WTC11 (cell line): ENCODE measurements at regions not wholly inside any gene's neighbourhood (a gene's known extent, or its start where the extent isn't known, plus 50 kb on each side); places are given as distances from the start of the nearest gene placed in this dataset.
"Not testable (repeated sequence)": the region's sequence is repeated elsewhere in the genome, so short reads cannot be mapped to it uniquely, and the experiment has no call there.

Source experiments
- ATAC-seq: fragments of 200-7000 bp; cut with Tn5 transposase; 2 replicates; pipeline ENCODE4 v1.10.0; 2021; ENCODE audit warnings: mild to moderate bottlenecking, moderate library complexity
- CTCF ChIA-PET: fragments of 300-600 bp; sonication (Branson Sonifier 250); formaldehyde crosslinking; loops from one replicate; lab custom pipeline; 2021; ENCODE audit warnings: antibody characterized with exemption; lab: Charles Lee
- POLR2A ChIA-PET: fragments of 350-600 bp; sonication (Branson Sonifier 250); formaldehyde crosslinking; loops from one replicate; lab custom pipeline; 2021; ENCODE audit warnings: antibody characterized with exemption; lab: Charles Lee
- DNase-seq: peaks from one replicate; pipeline ENCODE4 v3.0.0; 2021; ENCODE audit warnings: low spot score
- H3K27ac Mint-ChIP-seq: 2 replicates; pipeline ENCODE4 v1.8.0; 2021; ENCODE audit warnings: mixed read lengths
- H3K27me3 Mint-ChIP-seq: 2 replicates; pipeline ENCODE4 v1.8.0; 2021; ENCODE audit warnings: low read depth, mild to moderate bottlenecking, moderate library complexity, mixed read lengths
- H3K36me3 Mint-ChIP-seq: 2 replicates; pipeline ENCODE4 v1.8.0; 2021; ENCODE audit warnings: mixed read lengths
- H3K4me1 Mint-ChIP-seq: 2 replicates; pipeline ENCODE4 v1.8.0; 2022; ENCODE audit warnings: mixed read lengths
- H3K4me3 Mint-ChIP-seq: 2 replicates; pipeline ENCODE4 v1.8.0; 2021; ENCODE audit warnings: mild to moderate bottlenecking, moderate library complexity, mixed read lengths
- H3K9me3 Mint-ChIP-seq: 2 replicates; pipeline ENCODE4 v1.8.0; 2021; ENCODE audit warnings: mixed read lengths
- AR ChIP-seq: fragments of 250-450 bp; sonication (Bioruptor Pico); IDR thresholded peaks from 2 replicates; pipeline ENCODE4 v1.9.0; 2021; ENCODE audit warnings: mild to moderate bottlenecking
- ARID4B ChIP-seq: sonication (generic); formaldehyde crosslinking; IDR thresholded peaks from 2 replicates; pipeline ENCODE4 v1.8.0; 2023; ENCODE audit warnings: missing genetic modification reagents, mild to moderate bottlenecking, borderline replicate concordance
- CREB1 ChIP-seq: sonication (generic); formaldehyde crosslinking; IDR thresholded peaks from 2 replicates; pipeline ENCODE4 v1.8.0; 2023; ENCODE audit warnings: mild to moderate bottlenecking, missing genetic modification reagents
- EMX1 ChIP-seq: fragments of 250-450 bp; sonication (Bioruptor Pico); IDR thresholded peaks from 2 replicates; pipeline ENCODE4 v1.8.0; 2021; ENCODE audit warnings: mild to moderate bottlenecking
- MYBL2 ChIP-seq: sonication (generic); formaldehyde crosslinking; IDR thresholded peaks from 2 replicates; pipeline ENCODE4 v1.8.1; 2023; ENCODE audit warnings: mild to moderate bottlenecking, moderate library complexity, missing genetic modification reagents
- NR1H2 ChIP-seq: sonication (generic); formaldehyde crosslinking; IDR thresholded peaks from 2 replicates; pipeline ENCODE4 v1.9.0; 2021; ENCODE audit warnings: mild to moderate bottlenecking, moderate library complexity, missing genetic modification reagents
- OVOL2 ChIP-seq: fragments of 250-450 bp; sonication (Bioruptor Pico); IDR thresholded peaks from 2 replicates; pipeline ENCODE4 v1.9.0; 2021; ENCODE audit warnings: mild to moderate bottlenecking, borderline replicate concordance
- RORB ChIP-seq: fragments of 250-450 bp; sonication (Bioruptor Pico); IDR thresholded peaks from 2 replicates; pipeline ENCODE4 v1.9.0; 2021; ENCODE audit warnings: mild to moderate bottlenecking
- SOX15 ChIP-seq: fragments of 250-450 bp; sonication (Bioruptor Pico); IDR thresholded peaks from 2 replicates; pipeline ENCODE4 v1.9.0; 2021; ENCODE audit warnings: mild to moderate bottlenecking
- TP53 ChIP-seq: sonication (generic); formaldehyde crosslinking; IDR thresholded peaks from 2 replicates; pipeline ENCODE4 v1.8.1; 2023; ENCODE audit warnings: mild to moderate bottlenecking, missing genetic modification reagents
- ZNF121 ChIP-seq: sonication (generic); formaldehyde crosslinking; IDR thresholded peaks from 2 replicates; pipeline ENCODE4 v1.8.0; 2023; ENCODE audit warnings: missing genetic modification reagents
- ZNF138 ChIP-seq: sonication (generic); formaldehyde crosslinking; conservative IDR thresholded peaks from 2 replicates; pipeline ENCODE4 v1.8.1; 2022; ENCODE audit warnings: mild to moderate bottlenecking, moderate library complexity, missing genetic modification reagents
- ZNF263 ChIP-seq: sonication (generic); formaldehyde crosslinking; IDR thresholded peaks from 2 replicates; pipeline ENCODE4 v1.8.1; 2022; ENCODE audit warnings: low read depth, mild to moderate bottlenecking, moderate library complexity, missing genetic modification reagents
- ZNF281 ChIP-seq: sonication (generic); formaldehyde crosslinking; IDR thresholded peaks from 2 replicates; pipeline ENCODE4 v1.8.0; 2023; ENCODE audit warnings: mild to moderate bottlenecking, missing genetic modification reagents
- ZNF317 ChIP-seq: sonication (generic); formaldehyde crosslinking; IDR thresholded peaks from 2 replicates; pipeline ENCODE4 v1.8.1; 2023; ENCODE audit warnings: low read depth, mild to moderate bottlenecking, moderate library complexity, missing genetic modification reagents, borderline replicate concordance
- TF ChIP-seq, protein P1 (sequence below): sonication (generic); formaldehyde crosslinking; IDR thresholded peaks from 2 replicates; pipeline ENCODE4 v1.8.1; 2023; ENCODE audit warnings: mild to moderate bottlenecking, moderate library complexity, missing genetic modification reagents
- TF ChIP-seq, protein P2 (sequence below): sonication (generic); formaldehyde crosslinking; IDR thresholded peaks from 2 replicates; pipeline ENCODE4 v1.8.0; 2022; ENCODE audit warnings: mild to moderate bottlenecking, missing genetic modification reagents

GRCh38 chr14:78048120-78048519, 122.1 kb upstream of the NRXN3 start:
- H3K4me3 Mint-ChIP-seq: no peak overlapping the region
- DNase-seq (no peak), ATAC-seq (no peak)
- no peak for TF ChIP-seq CREB1 (CRISPR knock-in tag)
- TF ChIP-seq SOX15 (CRISPR knock-in tag): no peak
- TF ChIP-seq ZNF138 (CRISPR knock-in tag): no peak
- no peak for TF ChIP-seq ZNF281
- TF ChIP-seq RORB: no peak
- TF ChIP-seq ZNF317 (CRISPR knock-in tag): no peak
- TF ChIP-seq, protein P1, sequence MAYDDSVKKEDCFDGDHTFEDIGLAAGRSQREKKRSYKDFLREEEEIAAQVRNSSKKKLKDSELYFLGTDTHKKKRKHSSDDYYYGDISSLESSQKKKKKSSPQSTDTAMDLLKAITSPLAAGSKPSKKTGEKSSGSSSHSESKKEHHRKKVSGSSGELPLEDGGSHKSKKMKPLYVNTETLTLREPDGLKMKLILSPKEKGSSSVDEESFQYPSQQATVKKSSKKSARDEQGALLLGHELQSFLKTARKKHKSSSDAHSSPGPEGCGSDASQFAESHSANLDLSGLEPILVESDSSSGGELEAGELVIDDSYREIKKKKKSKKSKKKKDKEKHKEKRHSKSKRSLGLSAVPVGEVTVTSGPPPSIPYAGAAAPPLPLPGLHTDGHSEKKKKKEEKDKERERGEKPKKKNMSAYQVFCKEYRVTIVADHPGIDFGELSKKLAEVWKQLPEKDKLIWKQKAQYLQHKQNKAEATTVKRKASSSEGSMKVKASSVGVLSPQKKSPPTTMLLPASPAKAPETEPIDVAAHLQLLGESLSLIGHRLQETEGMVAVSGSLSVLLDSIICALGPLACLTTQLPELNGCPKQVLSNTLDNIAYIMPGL (CRISPR knock-in tag): no peak
- no peak for TF ChIP-seq ARID4B (CRISPR knock-in tag)
- TF ChIP-seq MYBL2 (CRISPR knock-in tag): no peak
- no peak for TF ChIP-seq ZNF121 (CRISPR knock-in tag)
- TF ChIP-seq, protein P2, sequence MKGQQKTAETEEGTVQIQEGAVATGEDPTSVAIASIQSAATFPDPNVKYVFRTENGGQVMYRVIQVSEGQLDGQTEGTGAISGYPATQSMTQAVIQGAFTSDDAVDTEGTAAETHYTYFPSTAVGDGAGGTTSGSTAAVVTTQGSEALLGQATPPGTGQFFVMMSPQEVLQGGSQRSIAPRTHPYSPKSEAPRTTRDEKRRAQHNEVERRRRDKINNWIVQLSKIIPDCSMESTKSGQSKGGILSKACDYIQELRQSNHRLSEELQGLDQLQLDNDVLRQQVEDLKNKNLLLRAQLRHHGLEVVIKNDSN (CRISPR knock-in tag): no peak
- TF ChIP-seq OVOL2: no peak
- TF ChIP-seq TP53 (CRISPR knock-in tag): no peak
- no peak for TF ChIP-seq EMX1 (CRISPR knock-in tag)
- no peak for TF ChIP-seq NR1H2
- TF ChIP-seq ZNF263 (CRISPR knock-in tag): no peak
- TF ChIP-seq AR: no peak
- peaks cover 21% of the 10 kb centered on the region for H3K9me3 Mint-ChIP-seq
- ChIA-PET POLR2A (no interaction called here), CTCF (interaction anchor here (1.1 kb wide), 1 partner anchor 518 kb away, joined by 4 read pairs; no protein-coding TSS in a partner anchor)
- no peak overlapping the region for H3K27ac Mint-ChIP-seq
- peaks cover 8% of the 10 kb centered on the region; the same call in 1 of the 2 replicates for H3K36me3 Mint-ChIP-seq
- H3K4me1 Mint-ChIP-seq: peaks cover 12% of the 10 kb centered on the region
- no peaks in the 10 kb centered on the region; the same call in none of the 2 replicates for H3K27me3 Mint-ChIP-seq

DNA sequence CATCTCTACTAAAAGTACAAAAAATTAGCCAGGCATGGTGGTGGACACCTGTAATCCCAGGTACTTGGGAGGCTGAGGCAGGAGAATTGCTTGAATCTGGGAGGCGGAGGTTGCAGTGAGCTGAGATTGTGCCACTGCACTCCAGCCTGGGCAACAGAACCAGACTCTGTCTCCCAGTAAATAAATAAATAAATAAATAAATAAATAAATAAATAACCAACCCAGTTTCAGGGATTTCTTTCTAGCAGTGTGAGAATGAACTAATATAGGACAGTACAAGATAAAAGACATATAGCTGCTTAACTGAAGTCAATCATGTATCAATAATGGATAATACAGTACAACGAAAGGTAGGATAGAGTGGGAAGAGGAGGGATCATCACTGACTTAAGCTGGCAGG, 113.3 kb upstream of the NRXN3 start:
- ATAC-seq, H3K4me1 Mint-ChIP-seq, H3K27ac Mint-ChIP-seq, DNase-seq, H3K9me3 Mint-ChIP-seq, POLR2A ChIA-PET, H3K4me3 Mint-ChIP-seq, H3K27me3 Mint-ChIP-seq, CTCF ChIA-PET, H3K36me3 Mint-ChIP-seq: not testable (repeated sequence)
